Activated CD4-positive, alpha-beta T cell treated with anti-CD3 and anti-CD28 coated beads, Interleukin-2, amount 10 ng/mL, durations not matched to agents 7 days and 5 days (primary cell): ENCODE measurements at regions not wholly inside any gene's neighbourhood (a gene's known extent, or its start where the extent isn't known, plus 50 kb on each side); places are given as distances from the start of the nearest gene placed in this dataset.

Experiments used
- CTCF ChIA-PET: fragments of 350-600 bp; sonication (Branson Sonifier 250); formaldehyde crosslinking; loops from one replicate; lab custom pipeline; 2021; ENCODE audit warnings: antibody characterized with exemption; lab: Charles Lee
- POLR2A ChIA-PET: fragments of 350-600 bp; sonication (Branson Sonifier 250); formaldehyde crosslinking; loops from one replicate; lab custom pipeline; 2021; ENCODE audit warnings: antibody characterized with exemption; lab: Charles Lee
- DNase-seq: peaks from one replicate; pipeline ENCODE4 v3.0.0-alpha.2; 2020
- H3K27ac Mint-ChIP-seq: one replicate; pipeline ENCODE4 v1.8.0; 2021; ENCODE audit warnings: mild to moderate bottlenecking, moderate library complexity, mixed read lengths
- H3K27me3 Mint-ChIP-seq: one replicate; pipeline ENCODE4 v1.8.0; 2021; ENCODE audit warnings: mixed read lengths
- H3K36me3 Mint-ChIP-seq: one replicate; pipeline ENCODE4 v1.8.0; 2021; ENCODE audit warnings: low read depth, mixed read lengths
- H3K4me1 Mint-ChIP-seq: one replicate; pipeline ENCODE4 v1.8.0; 2021; ENCODE audit warnings: mixed read lengths
- H3K4me3 Mint-ChIP-seq: one replicate; pipeline ENCODE4 v1.8.0; 2021; ENCODE audit warnings: mild to moderate bottlenecking, moderate library complexity, mixed read lengths
- H3K9me3 Mint-ChIP-seq: one replicate; pipeline ENCODE4 v1.8.0; 2021; ENCODE audit warnings: mixed read lengths

GRCh38 chr20:39292193-39292736, 330.1 kb downstream of the DHX35 start:
- Mint-ChIP-seq H3K4me3 (no peak overlapping the region), H3K9me3 (no peaks in the 10 kb centered on the region), H3K36me3 (no peaks in the 10 kb centered on the region), H3K4me1 (no peaks in the 10 kb centered on the region), H3K27me3 (peaks cover 4% of the 10 kb centered on the region), H3K27ac (no peak overlapping the region)
- DNase-seq: no peak
- ChIA-PET CTCF (no interaction called here), POLR2A (no interaction called here)

DNA sequence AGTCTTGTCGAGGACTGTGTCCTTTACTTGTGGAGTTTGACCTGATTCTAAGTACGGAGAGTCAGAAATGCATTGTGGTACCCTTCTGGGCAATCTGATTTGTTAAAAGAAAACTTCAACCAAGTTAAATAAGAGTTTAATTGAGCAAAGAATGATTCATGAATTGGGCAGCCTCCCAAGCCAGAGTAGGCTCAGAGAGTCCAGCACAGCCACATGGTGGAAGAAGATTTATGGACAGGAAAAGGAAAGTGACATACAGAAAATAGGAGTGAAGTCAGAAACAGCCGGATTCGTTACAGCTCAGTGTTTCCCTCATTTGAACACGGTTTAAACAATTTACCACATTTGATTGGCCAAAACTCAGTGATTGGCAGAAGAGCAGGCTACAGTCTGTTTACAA, 329.2 kb downstream of the DHX35 start:
- Mint-ChIP-seq H3K36me3 (no peaks in the 10 kb centered on the region), H3K4me3 (no peak overlapping the region), H3K9me3 (no peaks in the 10 kb centered on the region), H3K27ac (no peak overlapping the region), H3K4me1 (no peaks in the 10 kb centered on the region), H3K27me3 (peaks cover 4% of the 10 kb centered on the region)
- no peak for DNase-seq
- ChIA-PET POLR2A (no interaction called here), CTCF (interaction anchor here (1.0 kb wide), 1 partner anchor 22 kb away, joined by 3 read pairs; no protein-coding TSS in a partner anchor)

- no peak overlapping the region for H3K27ac Mint-ChIP-seq
- DNase-seq: no peak
- POLR2A ChIA-PET: no interaction called here
- CTCF ChIA-PET: interaction anchor here (1.0 kb wide), 1 partner anchor 23 kb away, joined by 3 read pairs; no protein-coding TSS in a partner anchor
- no peaks in the 10 kb centered on the region for H3K4me1 Mint-ChIP-seq
- no peak overlapping the region for H3K4me3 Mint-ChIP-seq
- no peaks in the 10 kb centered on the region for H3K9me3 Mint-ChIP-seq
- H3K27me3 Mint-ChIP-seq: peaks cover 4% of the 10 kb centered on the region
- no peaks in the 10 kb centered on the region for H3K36me3 Mint-ChIP-seq
Measured at GRCh38 chr20:39290575-39290974, 328.4 kb downstream of the DHX35 start.

DNA sequence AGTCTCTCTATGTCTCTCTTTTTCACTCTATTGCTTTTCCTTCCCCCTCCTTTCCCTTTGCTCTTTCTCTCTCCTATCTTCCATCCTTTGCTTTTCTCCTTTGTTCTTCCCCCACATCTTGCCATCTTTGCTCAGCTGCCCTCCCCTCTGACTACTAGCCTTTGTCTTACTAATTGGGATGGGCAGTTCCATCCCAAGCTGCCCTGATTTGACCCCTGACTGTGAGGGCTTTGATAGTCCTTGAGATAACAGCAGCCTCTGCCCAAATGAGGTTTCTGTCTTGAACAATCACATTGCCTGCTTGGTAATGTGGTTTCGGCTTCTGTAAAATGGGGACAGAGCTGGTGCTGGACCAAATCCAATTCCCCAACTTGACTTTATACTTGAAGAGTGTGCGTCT, 327.7 kb downstream of the DHX35 start:
- H3K4me1 Mint-ChIP-seq: no peaks in the 10 kb centered on the region
- H3K4me3 Mint-ChIP-seq: no peak overlapping the region
- CTCF ChIA-PET: no interaction called here
- peaks cover 4% of the 10 kb centered on the region for H3K27me3 Mint-ChIP-seq
- H3K36me3 Mint-ChIP-seq: no peaks in the 10 kb centered on the region
- no peaks in the 10 kb centered on the region for H3K9me3 Mint-ChIP-seq
- H3K27ac Mint-ChIP-seq: no peak overlapping the region
- POLR2A ChIA-PET: no interaction called here
- DNase-seq: no peak

DNA sequence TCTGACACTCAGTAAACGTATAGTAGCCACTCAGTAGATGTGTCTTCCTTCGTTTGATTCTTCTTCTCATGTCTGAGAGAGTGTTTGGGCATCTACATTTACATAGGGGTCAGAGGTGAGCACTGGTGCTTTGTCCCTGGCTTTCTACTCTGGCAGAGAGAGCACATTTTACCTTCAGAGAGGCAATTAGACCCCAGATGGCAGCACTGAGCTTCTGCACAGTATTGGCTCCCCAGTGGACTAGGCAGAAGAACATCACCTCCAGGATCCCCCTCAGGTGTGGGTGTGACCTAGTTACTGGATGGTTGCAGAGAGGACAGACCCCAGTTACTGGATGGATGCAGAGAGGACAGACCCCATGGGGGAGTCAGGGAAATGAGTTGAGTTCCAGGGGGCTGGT, 327.2 kb downstream of the DHX35 start:
- Mint-ChIP-seq H3K4me1 (no peaks in the 10 kb centered on the region), H3K9me3 (no peaks in the 10 kb centered on the region), H3K27ac (no peak overlapping the region), H3K36me3 (no peaks in the 10 kb centered on the region), H3K27me3 (peaks cover 4% of the 10 kb centered on the region), H3K4me3 (no peak overlapping the region)
- ChIA-PET POLR2A (no interaction called here), CTCF (no interaction called here)
- DNase-seq: no peak

DNA sequence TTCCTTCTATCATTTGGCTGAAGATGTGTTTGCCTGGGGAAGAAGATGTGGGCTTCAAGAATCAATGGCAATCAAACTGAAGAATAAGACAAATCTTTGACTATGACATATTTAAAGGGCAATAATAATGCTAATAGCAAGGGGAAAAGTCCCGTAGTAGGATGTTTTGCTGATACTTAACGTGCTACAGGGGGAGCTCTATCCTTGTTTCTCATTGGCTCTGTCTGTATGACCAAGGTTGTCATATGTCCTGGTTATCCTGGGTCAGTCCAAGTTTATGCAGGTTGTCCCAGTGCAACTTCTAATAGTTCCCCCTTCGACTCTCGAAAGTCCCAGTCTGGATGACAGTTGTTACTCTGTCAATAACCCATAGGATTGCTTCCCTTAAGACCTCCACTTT, 321.3 kb downstream of the DHX35 start:
- no peaks in the 10 kb centered on the region for H3K27me3 Mint-ChIP-seq
- no peak for DNase-seq
- H3K9me3 Mint-ChIP-seq: no peaks in the 10 kb centered on the region
- ChIA-PET CTCF (no interaction called here), POLR2A (no interaction called here)
- no peaks in the 10 kb centered on the region for H3K36me3 Mint-ChIP-seq
- H3K27ac Mint-ChIP-seq: no peak overlapping the region
- H3K4me3 Mint-ChIP-seq: no peak overlapping the region
- H3K4me1 Mint-ChIP-seq: no peaks in the 10 kb centered on the region

GRCh38 chr20:39282619-39283092, 320.5 kb downstream of the DHX35 start:
- DNase-seq: no peak
- Mint-ChIP-seq H3K27me3 (no peaks in the 10 kb centered on the region), H3K4me3 (no peak overlapping the region), H3K9me3 (no peaks in the 10 kb centered on the region), H3K27ac (no peak overlapping the region), H3K4me1 (no peaks in the 10 kb centered on the region), H3K36me3 (no peaks in the 10 kb centered on the region)
- CTCF ChIA-PET: no interaction called here
- POLR2A ChIA-PET: no interaction called here

GRCh38 chr20:39280875-39281274, 318.7 kb downstream of the DHX35 start:
- Mint-ChIP-seq H3K4me3 (no peak overlapping the region), H3K4me1 (no peaks in the 10 kb centered on the region), H3K36me3 (no peaks in the 10 kb centered on the region), H3K27me3 (no peaks in the 10 kb centered on the region), H3K9me3 (peaks cover 4% of the 10 kb centered on the region), H3K27ac (no peak overlapping the region)
- no peak for DNase-seq
- CTCF ChIA-PET: no interaction called here
- POLR2A ChIA-PET: no interaction called here

- H3K36me3 Mint-ChIP-seq: no peaks in the 10 kb centered on the region
- POLR2A ChIA-PET: no interaction called here
- H3K27me3 Mint-ChIP-seq: no peaks in the 10 kb centered on the region
- no peak overlapping the region for H3K27ac Mint-ChIP-seq
- no peak overlapping the region for H3K4me3 Mint-ChIP-seq
- CTCF ChIA-PET: no interaction called here
- peaks cover 4% of the 10 kb centered on the region for H3K9me3 Mint-ChIP-seq
- DNase-seq: no peak
- no peaks in the 10 kb centered on the region for H3K4me1 Mint-ChIP-seq
Measured at GRCh38 chr20:39278230-39278788, 316.2 kb downstream of the DHX35 start.

DNA sequence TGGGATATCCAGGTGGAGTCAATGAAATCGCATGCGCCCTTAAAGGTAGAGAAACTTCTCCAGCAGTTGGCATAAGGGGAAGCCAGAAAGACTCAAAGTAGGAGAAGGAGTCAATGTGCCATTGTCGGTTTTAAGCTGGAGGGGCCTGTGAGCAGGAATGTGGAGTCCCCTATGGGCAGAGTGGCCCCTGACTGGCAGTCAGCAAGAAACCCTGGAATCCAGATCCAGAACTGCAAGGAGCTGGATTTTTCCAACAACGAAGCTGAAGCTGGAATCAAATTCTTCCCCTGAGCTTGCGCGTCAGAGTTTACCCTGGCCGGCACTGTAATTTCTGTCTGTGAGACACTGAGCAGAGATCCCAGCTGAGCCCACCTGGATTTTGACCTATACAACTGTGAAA, 315.0 kb downstream of the DHX35 start:
- Mint-ChIP-seq H3K27ac (no peak overlapping the region), H3K4me1 (no peaks in the 10 kb centered on the region), H3K27me3 (no peaks in the 10 kb centered on the region), H3K4me3 (no peak overlapping the region), H3K36me3 (no peaks in the 10 kb centered on the region), H3K9me3 (peaks cover 4% of the 10 kb centered on the region)
- ChIA-PET POLR2A (no interaction called here), CTCF (no interaction called here)
- DNase-seq: no peak

DNA sequence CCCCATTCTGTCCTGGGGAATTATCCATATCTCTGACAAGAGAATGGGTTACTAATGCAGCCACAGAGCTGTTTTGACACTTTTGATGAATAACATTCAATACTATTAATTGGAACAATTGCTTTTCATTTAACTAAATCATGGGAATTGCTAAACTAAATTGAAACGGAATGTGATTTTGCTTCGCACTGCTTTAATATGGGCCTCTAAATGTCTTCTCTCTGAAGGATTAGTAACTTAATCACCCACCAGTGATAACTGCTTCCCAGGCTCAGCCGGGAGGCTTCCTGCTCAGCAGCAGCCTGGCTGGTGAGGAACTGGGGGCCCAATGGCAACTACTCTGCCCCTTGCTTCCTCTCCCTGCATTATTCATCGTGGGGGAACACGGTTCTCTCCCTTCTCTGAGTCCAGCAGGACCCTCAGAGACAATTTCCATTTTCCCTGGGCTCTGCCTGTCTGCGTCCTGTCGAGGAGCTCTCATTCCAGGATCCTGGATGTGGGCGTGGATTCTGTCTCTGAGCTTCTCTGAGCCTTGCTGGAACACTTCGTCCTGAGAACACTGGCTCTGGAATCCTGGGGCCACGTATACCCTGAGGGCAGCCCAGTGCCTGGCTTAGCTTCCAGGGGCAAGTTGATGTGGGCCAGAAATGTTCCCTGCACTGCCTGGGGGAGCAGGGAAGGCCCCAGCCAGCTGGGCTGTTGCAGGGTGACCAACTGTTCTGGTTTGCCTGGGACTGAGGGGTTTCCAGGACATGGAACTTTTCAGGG, 308.9 kb downstream of the DHX35 start:
- no peaks in the 10 kb centered on the region for H3K36me3 Mint-ChIP-seq
- ChIA-PET POLR2A (no interaction called here), CTCF (no interaction called here)
- no peaks in the 10 kb centered on the region for H3K27me3 Mint-ChIP-seq
- H3K9me3 Mint-ChIP-seq: no peaks in the 10 kb centered on the region
- H3K4me1 Mint-ChIP-seq: no peaks in the 10 kb centered on the region
- no peak for DNase-seq
- no peak overlapping the region for H3K27ac Mint-ChIP-seq
- no peak overlapping the region for H3K4me3 Mint-ChIP-seq

- Mint-ChIP-seq H3K4me1 (no peaks in the 10 kb centered on the region), H3K9me3 (no peaks in the 10 kb centered on the region), H3K4me3 (no peak overlapping the region), H3K27ac (no peak overlapping the region), H3K27me3 (no peaks in the 10 kb centered on the region), H3K36me3 (no peaks in the 10 kb centered on the region)
- ChIA-PET CTCF (interaction anchor here (0.6 to 1.0 kb wide), 2 partner anchors 35 to 119 kb away, joined by 3 to 5 read pairs; no protein-coding TSS in a partner anchor), POLR2A (no interaction called here)
- no peak for DNase-seq
Measured at GRCh38 chr20:39269493-39270217, 307.5 kb downstream of the DHX35 start.

- POLR2A ChIA-PET: no interaction called here
- H3K27me3 Mint-ChIP-seq: no peaks in the 10 kb centered on the region
- H3K36me3 Mint-ChIP-seq: no peaks in the 10 kb centered on the region
- H3K4me3 Mint-ChIP-seq: no peak overlapping the region
- CTCF ChIA-PET: interaction anchor here (1.0 kb wide), 1 partner anchor 36 kb away, joined by 3 read pairs; no protein-coding TSS in a partner anchor
- DNase-seq: peak; percentile 43
- no peaks in the 10 kb centered on the region for H3K9me3 Mint-ChIP-seq
- no peak overlapping the region for H3K27ac Mint-ChIP-seq
- H3K4me1 Mint-ChIP-seq: no peaks in the 10 kb centered on the region
Measured at GRCh38 chr20:39268981-39269461, 306.9 kb downstream of the DHX35 start.
